HEK293 (cell line): ENCODE measurements at regions not wholly inside any gene's neighbourhood (a gene's known extent, or its start where the extent isn't known, plus 50 kb on each side); places are given as distances from the start of the nearest gene placed in this dataset.

Experiments used
- CTCF ChIA-PET: fragments of 350-600 bp; formaldehyde crosslinking; extraction: SDS; loops from one replicate; lab custom pipeline; 2021; ENCODE audit warnings: antibody characterized with exemption; lab: Yijun Ruan, JAX
- POLR2A ChIA-PET: fragments of 300-600 bp; formaldehyde crosslinking; extraction: SDS; loops from one replicate; lab custom pipeline; 2020; ENCODE audit warnings: antibody characterized with exemption, inconsistent platforms; lab: Yijun Ruan, JAX
- H3K27ac ChIP-seq: fragments of 200-500 bp; sonication (Bioruptor generic); 2 replicates; pipeline ENCODE4 v1.5.1; 2014; ENCODE audit warnings: low read depth, low read length, control low read depth, inconsistent platforms; ENCODE audit errors: extremely low read depth
- H3K36me3 ChIP-seq, 2 experiments: fragments of 200-500 bp in 1 of 2; sonication (Bioruptor generic) in 1 of 2; 1 replicate in 1 of 2; 2 replicates in 1 of 2; pipeline ENCODE4 v1.5.1; 2014 to 2017; ENCODE audit warnings: inconsistent platforms in 2 of 2, low read length in 2 of 2; ENCODE audit not compliant: control insufficient read depth in 2 of 2, insufficient read depth in 1 of 2
- H3K4me1 ChIP-seq: fragments of 200-500 bp; sonication (Bioruptor generic); 2 replicates; pipeline ENCODE4 v1.5.1; 2014; ENCODE audit warnings: mild to moderate bottlenecking, low read length, inconsistent platforms; ENCODE audit not compliant: control insufficient read depth, insufficient read depth
- H3K4me3 ChIP-seq: 2 replicates; pipeline ENCODE4 v1.5.1; 2011; ENCODE audit warnings: low read depth, mild to moderate bottlenecking, control low read depth, low read length, moderate library complexity
- H3K9me3 ChIP-seq: fragments of 200-500 bp; sonication (Bioruptor generic); 2 replicates; pipeline ENCODE4 v1.5.1; 2014; ENCODE audit warnings: low read depth, low read length, inconsistent platforms; ENCODE audit not compliant: control insufficient read depth, insufficient read depth
- EGR2 ChIP-seq: fragments of 450-650 bp; formaldehyde crosslinking; IDR thresholded peaks from 2 replicates; pipeline ENCODE4 v1.5.1; 2016; ENCODE audit warnings: low read depth, missing biosample characterization, missing genetic modification characterization
- HOXC10 ChIP-seq: sonication (generic); formaldehyde crosslinking; IDR thresholded peaks from 2 replicates; pipeline ENCODE4 v1.8.1; 2023; ENCODE audit warnings: mild to moderate bottlenecking, missing genetic modification reagents
- HOXD13 ChIP-seq: sonication (generic); formaldehyde crosslinking; IDR thresholded peaks from 2 replicates; pipeline ENCODE4 v1.8.0; 2022; ENCODE audit warnings: missing genetic modification reagents, borderline replicate concordance
- ZFHX2 ChIP-seq: fragments of 450-650 bp; formaldehyde crosslinking; conservative IDR thresholded peaks from 2 replicates; pipeline ENCODE4 v1.5.1; 2016; ENCODE audit warnings: missing biosample characterization, missing genetic modification characterization
- ZNF132 ChIP-seq: fragments of 450-650 bp; formaldehyde crosslinking; IDR thresholded peaks from 2 replicates; pipeline ENCODE4 v1.5.1; 2017; ENCODE audit warnings: missing biosample characterization, missing genetic modification characterization, borderline replicate concordance
- ZNF133 ChIP-seq: fragments of 450-650 bp; formaldehyde crosslinking; IDR thresholded peaks from 2 replicates; pipeline ENCODE4 v1.5.1; 2016; ENCODE audit warnings: missing biosample characterization, missing genetic modification characterization
- ZNF140 ChIP-seq: fragments of 450-650 bp; formaldehyde crosslinking; IDR thresholded peaks from 2 replicates; pipeline ENCODE4 v1.5.1; 2016; ENCODE audit warnings: missing biosample characterization, missing genetic modification characterization
- ZNF175 ChIP-seq: fragments of 450-650 bp; formaldehyde crosslinking; IDR thresholded peaks from 2 replicates; pipeline ENCODE4 v1.5.1; 2016; ENCODE audit warnings: missing biosample characterization, missing genetic modification characterization
- ZNF311 ChIP-seq: fragments of 450-650 bp; formaldehyde crosslinking; IDR thresholded peaks from 2 replicates; pipeline ENCODE4 v1.5.1; 2017; ENCODE audit warnings: missing biosample characterization, missing genetic modification characterization, borderline replicate concordance
- ZNF324 ChIP-seq: fragments of 450-650 bp; formaldehyde crosslinking; IDR thresholded peaks from 2 replicates; pipeline ENCODE4 v1.5.1; 2016; ENCODE audit warnings: missing biosample characterization, missing genetic modification characterization
- ZNF426 ChIP-seq: fragments of 450-650 bp; formaldehyde crosslinking; IDR thresholded peaks from 2 replicates; pipeline ENCODE4 v1.5.1; 2017; ENCODE audit warnings: missing biosample characterization, missing genetic modification characterization, mild to moderate bottlenecking, inconsistent platforms, moderate library complexity
- ZNF560 ChIP-seq: fragments of 450-650 bp; formaldehyde crosslinking; IDR thresholded peaks from 2 replicates; pipeline ENCODE4 v1.5.1; 2017; ENCODE audit warnings: missing biosample characterization, missing genetic modification characterization, borderline replicate concordance
- ZNF621 ChIP-seq: fragments of 450-650 bp; formaldehyde crosslinking; IDR thresholded peaks from 2 replicates; pipeline ENCODE4 v1.5.1; 2017; ENCODE audit warnings: missing biosample characterization, missing genetic modification characterization
- ZNF624 ChIP-seq: fragments of 450-650 bp; formaldehyde crosslinking; IDR thresholded peaks from 2 replicates; pipeline ENCODE4 v1.5.1; 2017; ENCODE audit warnings: missing biosample characterization, missing genetic modification characterization
- ZNF629 ChIP-seq: fragments of 450-650 bp; formaldehyde crosslinking; IDR thresholded peaks from 2 replicates; pipeline ENCODE4 v1.5.1; 2017; ENCODE audit warnings: missing biosample characterization, missing genetic modification characterization
- ZNF785 ChIP-seq: fragments of 450-650 bp; formaldehyde crosslinking; IDR thresholded peaks from 2 replicates; pipeline ENCODE4 v1.5.1; 2016; ENCODE audit warnings: missing biosample characterization, missing genetic modification characterization
- TF ChIP-seq, protein P1 (sequence below): fragments of 450-650 bp; formaldehyde crosslinking; IDR thresholded peaks from 2 replicates; pipeline ENCODE4 v1.5.1; 2016; ENCODE audit warnings: missing biosample characterization, missing genetic modification characterization, low read depth
- TF ChIP-seq, protein P2 (sequence below): fragments of 450-650 bp; formaldehyde crosslinking; IDR thresholded peaks from 2 replicates; pipeline ENCODE4 v1.5.1; 2016; ENCODE audit warnings: missing biosample characterization, missing genetic modification characterization
- TF ChIP-seq, protein P3 (sequence below): fragments of 450-650 bp; formaldehyde crosslinking; IDR thresholded peaks from 2 replicates; pipeline ENCODE4 v1.5.1; 2016; ENCODE audit warnings: missing biosample characterization, missing genetic modification characterization
- TF ChIP-seq, protein P4 (sequence below): IDR thresholded peaks from 2 replicates; pipeline ENCODE4 v1.6.1; 2011; ENCODE audit warnings: mild to moderate bottlenecking, low read depth, low read length, borderline replicate concordance

DNA sequence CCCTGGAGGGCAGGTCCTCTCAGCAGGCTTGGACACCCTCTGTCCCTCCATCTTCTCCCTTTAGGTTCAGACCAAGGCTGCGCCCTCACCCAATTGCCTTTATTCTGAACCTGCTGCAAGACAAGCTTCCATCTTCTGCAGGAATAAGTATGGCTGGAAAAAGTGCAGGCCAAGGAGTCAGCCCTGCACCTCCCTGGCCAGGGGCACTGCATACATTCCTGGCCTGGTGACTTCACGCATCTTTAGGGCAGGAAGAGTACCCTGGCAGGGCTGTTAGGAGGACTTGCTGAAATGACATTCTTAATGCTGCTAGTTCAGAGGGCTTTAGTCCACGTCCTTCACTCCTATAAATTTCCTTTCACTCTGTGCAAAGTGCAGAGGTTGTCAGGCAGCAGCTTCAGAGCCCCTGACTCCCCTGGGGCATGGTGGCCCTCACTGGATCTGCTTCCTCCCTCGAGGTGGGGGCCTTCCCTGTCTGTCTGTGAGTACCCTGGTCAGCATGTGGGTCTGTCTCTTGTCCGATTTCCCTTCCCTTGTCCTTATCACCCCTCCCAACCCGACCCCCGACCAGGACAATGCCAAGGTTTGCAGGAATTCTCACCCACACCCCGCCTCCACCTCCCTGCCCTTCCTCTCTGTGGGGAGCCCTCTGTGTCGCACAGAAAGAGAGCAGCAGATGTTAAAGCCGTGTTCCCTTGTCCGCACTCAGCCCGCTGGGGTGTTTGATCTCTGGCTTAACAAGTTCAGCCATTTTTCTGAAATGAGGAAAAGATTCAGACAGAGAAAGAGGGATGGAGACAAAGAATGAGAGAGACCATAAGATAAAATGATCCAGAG, 124.5 kb upstream of the SYT13 start:
- POLR2A ChIA-PET = no interaction called here
- CTCF ChIA-PET = interaction anchor here (0.6 to 1.6 kb wide), 3 partner anchors 8 to 361 kb away, joined by 3 to 6 read pairs (median 3); no protein-coding TSS in a partner anchor

DNA sequence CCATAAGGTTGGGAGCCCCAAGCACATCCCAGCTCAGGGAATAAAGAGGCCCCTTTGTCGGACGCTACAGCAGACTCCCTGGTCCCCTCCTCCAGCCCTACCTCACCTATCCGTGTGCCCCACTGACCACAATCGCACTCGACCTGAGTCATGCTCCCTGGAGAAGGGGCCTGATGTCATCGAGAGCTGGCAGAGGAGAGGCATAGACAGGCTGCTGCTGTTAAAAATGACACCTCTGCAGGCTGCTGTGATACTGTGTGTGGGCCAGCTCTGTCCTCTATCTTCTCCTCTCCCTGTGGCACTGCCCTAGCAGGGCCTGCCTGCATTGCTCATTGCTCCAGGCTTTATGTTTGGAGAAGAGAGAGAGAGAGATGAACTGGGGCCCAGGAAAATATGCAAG, 123.4 kb upstream of the SYT13 start:
- no peak overlapping the region for H3K27ac ChIP-seq
- H3K4me3 ChIP-seq = no peak overlapping the region
- no peaks in the 10 kb centered on the region for H3K36me3 ChIP-seq
- H3K9me3 ChIP-seq = no peaks in the 10 kb centered on the region
- peak; percentile 34; the same call in 1 of the 2 replicates for TF ChIP-seq ZNF133 (tag by site-specific recombination)
- TF ChIP-seq ZNF629 (tag by site-specific recombination) = no peak
- no peaks in the 10 kb centered on the region for H3K4me1 ChIP-seq
- CTCF ChIA-PET = interaction anchor here (0.6 to 1.6 kb wide), 5 partner anchors 9 to 362 kb away, joined by 3 to 6 read pairs (median 3); no protein-coding TSS in a partner anchor
- POLR2A ChIA-PET = no interaction called here

More for the DNA sequence above, 124.5 kb upstream of the SYT13 start:
- Histone ChIP-seq H3K4me1 (no peaks in the 10 kb centered on the region), H3K4me3 (no peak overlapping the region), H3K27ac (no peak overlapping the region), H3K36me3 (no peaks in the 10 kb centered on the region), H3K9me3 (no peaks in the 10 kb centered on the region)
- TF ChIP-seq EGR2 (tag by site-specific recombination) (peak; percentile 28; the same call in 1 of the 2 replicates), ZFHX2 (tag by site-specific recombination) (peak; percentile 34), ZNF175 (tag by site-specific recombination) (no peak)

DNA sequence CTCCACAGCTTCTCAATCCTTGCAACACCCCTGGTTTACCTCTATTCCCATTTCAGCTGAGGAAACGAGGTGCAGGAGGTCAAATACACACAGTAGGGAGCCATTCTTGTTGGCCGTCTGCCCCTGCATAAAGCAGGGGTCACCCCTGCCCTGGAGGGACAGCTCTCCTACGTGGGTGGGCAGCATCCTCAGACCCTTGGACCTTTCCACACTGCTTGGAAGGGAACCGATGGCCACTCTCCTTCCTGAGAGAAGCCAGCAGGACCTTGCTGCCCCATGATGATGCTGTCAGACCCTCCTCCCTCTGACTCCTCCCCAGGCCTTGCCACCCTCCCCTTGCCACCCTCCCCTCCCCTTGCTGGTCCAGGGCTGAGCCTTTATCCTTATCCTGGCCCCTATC, 121.1 kb upstream of the SYT13 start:
- H3K4me1 ChIP-seq = no peaks in the 10 kb centered on the region
- CTCF ChIA-PET = interaction anchor here (0.7 to 1.8 kb wide), 8 partner anchors 9 to 364 kb away, joined by 3 to 7 read pairs (median 3); no protein-coding TSS in a partner anchor
- no peak for TF ChIP-seq ZNF426
- no peak for TF ChIP-seq ZNF311 (tag by site-specific recombination)
- TF ChIP-seq, protein P1, sequence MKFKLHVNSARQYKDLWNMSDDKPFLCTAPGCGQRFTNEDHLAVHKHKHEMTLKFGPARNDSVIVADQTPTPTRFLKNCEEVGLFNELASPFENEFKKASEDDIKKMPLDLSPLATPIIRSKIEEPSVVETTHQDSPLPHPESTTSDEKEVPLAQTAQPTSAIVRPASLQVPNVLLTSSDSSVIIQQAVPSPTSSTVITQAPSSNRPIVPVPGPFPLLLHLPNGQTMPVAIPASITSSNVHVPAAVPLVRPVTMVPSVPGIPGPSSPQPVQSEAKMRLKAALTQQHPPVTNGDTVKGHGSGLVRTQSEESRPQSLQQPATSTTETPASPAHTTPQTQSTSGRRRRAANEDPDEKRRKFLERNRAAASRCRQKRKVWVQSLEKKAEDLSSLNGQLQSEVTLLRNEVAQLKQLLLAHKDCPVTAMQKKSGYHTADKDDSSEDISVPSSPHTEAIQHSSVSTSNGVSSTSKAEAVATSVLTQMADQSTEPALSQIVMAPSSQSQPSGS (tag by site-specific recombination) = no peak
- TF ChIP-seq, all 188 proteins: peak for 0
- POLR2A ChIA-PET = no interaction called here
- Histone ChIP-seq H3K9me3 (no peaks in the 10 kb centered on the region), H3K36me3 (no peaks in the 10 kb centered on the region), H3K27ac (no peak overlapping the region), H3K4me3 (no peak overlapping the region)

DNA sequence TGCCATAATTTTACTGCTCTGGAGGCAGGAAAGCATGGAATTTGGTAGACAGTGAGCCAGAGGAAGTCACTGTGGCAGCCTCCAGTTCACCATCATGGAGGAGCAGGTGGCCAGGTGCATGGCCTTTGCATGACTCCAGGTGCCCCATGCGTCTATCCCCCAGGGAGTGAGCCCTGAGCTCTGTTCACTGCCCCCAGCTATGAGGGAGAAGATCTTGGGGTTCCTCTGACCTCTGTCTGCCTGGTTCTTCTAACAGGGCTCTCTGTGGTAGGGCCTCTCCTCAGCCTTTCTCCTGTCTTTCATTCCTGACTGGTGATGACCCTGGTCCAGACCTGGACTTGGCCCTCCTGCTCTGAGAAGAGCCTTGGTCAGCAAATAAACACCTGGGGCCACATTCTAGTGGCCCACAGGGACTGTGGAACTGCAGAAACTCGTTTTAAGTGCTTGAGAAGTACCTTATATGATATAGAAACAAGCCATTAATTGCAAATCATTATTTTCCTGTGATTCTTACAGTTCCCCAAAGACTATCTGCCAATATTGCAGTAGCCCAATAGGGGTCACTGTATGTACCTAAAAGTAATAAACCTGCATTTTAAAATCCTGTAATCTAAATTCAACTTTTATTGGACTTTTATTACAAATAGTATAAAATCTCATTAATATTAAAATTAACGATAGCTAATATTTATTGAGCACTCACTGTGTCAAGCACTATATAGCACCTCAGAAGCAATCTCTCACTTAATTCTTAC, 120.0 kb upstream of the SYT13 start:
- H3K36me3 ChIP-seq = no peaks in the 10 kb centered on the region
- CTCF ChIA-PET = interaction anchor here (0.5 to 1.8 kb wide), 11 partner anchors 10 to 590 kb away, joined by 3 to 5 read pairs (median 3); no protein-coding TSS in a partner anchor
- no peak overlapping the region for H3K27ac ChIP-seq
- no peak overlapping the region for H3K4me3 ChIP-seq
- no peaks in the 10 kb centered on the region for H3K4me1 ChIP-seq
- POLR2A ChIA-PET = no interaction called here
- H3K9me3 ChIP-seq = no peaks in the 10 kb centered on the region
- TF ChIP-seq ZNF324 = no peak
- TF ChIP-seq ZNF624 (tag by site-specific recombination) = no peak
- TF ChIP-seq, protein P2, sequence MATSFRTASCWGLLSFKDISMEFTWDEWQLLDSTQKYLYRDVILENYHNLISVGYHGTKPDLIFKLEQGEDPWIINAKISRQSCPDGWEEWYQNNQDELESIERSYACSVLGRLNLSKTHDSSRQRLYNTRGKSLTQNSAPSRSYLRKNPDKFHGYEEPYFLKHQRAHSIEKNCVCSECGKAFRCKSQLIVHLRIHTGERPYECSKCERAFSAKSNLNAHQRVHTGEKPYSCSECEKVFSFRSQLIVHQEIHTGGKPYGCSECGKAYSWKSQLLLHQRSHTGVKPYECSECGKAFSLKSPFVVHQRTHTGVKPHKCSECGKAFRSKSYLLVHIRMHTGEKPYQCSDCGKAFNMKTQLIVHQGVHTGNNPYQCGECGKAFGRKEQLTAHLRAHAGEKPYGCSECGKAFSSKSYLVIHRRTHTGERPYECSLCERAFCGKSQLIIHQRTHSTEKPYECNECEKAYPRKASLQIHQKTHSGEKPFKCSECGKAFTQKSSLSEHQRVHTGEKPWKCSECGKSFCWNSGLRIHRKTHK (tag by site-specific recombination) = no peak
- TF ChIP-seq, protein P3, sequence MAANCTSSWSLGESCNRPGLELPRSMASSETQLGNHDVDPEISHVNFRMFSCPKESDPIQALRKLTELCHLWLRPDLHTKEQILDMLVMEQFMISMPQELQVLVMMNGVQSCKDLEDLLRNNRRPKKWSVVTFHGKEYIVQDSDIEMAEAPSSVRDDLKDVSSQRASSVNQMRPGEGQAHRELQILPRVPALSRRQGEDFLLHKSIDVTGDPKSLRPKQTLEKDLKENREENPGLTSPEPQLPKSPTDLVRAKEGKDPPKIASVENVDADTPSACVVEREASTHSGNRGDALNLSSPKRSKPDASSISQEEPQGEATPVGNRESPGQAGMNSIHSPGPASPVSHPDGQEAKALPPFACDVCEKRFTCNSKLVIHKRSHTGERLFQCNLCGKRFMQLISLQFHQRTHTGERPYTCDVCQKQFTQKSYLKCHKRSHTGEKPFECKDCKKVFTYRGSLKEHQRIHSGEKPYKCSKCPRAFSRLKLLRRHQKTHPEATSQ (tag by site-specific recombination) = no peak
- TF ChIP-seq ZNF140 = no peak
- no peak for TF ChIP-seq HOXD13 (CRISPR knock-in tag)
- TF ChIP-seq ZNF560 (tag by site-specific recombination) = no peak
- TF ChIP-seq, protein P4, sequence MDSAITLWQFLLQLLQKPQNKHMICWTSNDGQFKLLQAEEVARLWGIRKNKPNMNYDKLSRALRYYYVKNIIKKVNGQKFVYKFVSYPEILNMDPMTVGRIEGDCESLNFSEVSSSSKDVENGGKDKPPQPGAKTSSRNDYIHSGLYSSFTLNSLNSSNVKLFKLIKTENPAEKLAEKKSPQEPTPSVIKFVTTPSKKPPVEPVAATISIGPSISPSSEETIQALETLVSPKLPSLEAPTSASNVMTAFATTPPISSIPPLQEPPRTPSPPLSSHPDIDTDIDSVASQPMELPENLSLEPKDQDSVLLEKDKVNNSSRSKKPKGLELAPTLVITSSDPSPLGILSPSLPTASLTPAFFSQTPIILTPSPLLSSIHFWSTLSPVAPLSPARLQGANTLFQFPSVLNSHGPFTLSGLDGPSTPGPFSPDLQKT = no peak
- no peak for TF ChIP-seq ZNF621 (tag by site-specific recombination)
- TF ChIP-seq ZNF132 = no peak
- no peak for TF ChIP-seq HOXC10 (CRISPR knock-in tag)
- no peak for TF ChIP-seq ZNF785 (tag by site-specific recombination)
